ENCODE measurements at regions not wholly inside any gene's neighbourhood (a gene's known extent, or its start where the extent isn't known, plus 50 kb on each side); places are given as distances from the start of the nearest gene placed in this dataset.

- in situ Hi-C loops (cut with HindIII; ENCODE audit: low sequenced_read_pairs) = loop anchor here (25.0 kb wide), 1 partner anchor 808 kb away; no protein-coding TSS in a partner anchor
Measured at GRCh38 chr14:53529519-53529918, 376.4 kb upstream of the DDHD1 start.

- in situ Hi-C loops (cut with HindIII; ENCODE audit: low sequenced_read_pairs) = loop anchor here (25.0 kb wide), 1 partner anchor 809 kb away; no protein-coding TSS in a partner anchor
Measured at GRCh38 chr14:53528185-53528671, 375.1 kb upstream of the DDHD1 start.

GRCh38 chr14:53526200-53526599, 373.1 kb upstream of the DDHD1 start:
- in situ Hi-C loops (cut with HindIII; ENCODE audit: low sequenced_read_pairs) = loop anchor here (25.0 kb wide), 1 partner anchor 811 kb away; no protein-coding TSS in a partner anchor

DNA sequence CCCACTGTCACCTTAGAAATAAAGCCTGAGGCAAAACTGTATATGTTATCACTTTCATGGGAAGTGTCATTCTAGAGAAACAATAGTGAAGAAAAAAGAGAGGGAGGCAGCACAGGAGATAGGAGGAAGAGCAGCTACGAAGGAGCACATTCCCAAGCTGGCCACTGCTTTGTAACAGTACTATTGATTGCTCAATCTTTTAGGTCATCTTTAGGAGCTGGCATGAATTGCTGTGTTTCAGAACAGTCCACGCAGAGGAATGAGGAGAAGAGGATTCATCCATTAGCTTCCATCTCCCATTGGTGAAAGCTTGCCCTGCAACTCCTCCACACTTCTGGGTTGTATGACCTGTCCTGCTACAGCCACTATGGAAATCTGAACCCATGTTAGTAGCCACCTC, 372.5 kb upstream of the DDHD1 start:
- in situ Hi-C loops (cut with HindIII; ENCODE audit: low sequenced_read_pairs) = loop anchor here (25.0 kb wide), 1 partner anchor 812 kb away; no protein-coding TSS in a partner anchor

DNA sequence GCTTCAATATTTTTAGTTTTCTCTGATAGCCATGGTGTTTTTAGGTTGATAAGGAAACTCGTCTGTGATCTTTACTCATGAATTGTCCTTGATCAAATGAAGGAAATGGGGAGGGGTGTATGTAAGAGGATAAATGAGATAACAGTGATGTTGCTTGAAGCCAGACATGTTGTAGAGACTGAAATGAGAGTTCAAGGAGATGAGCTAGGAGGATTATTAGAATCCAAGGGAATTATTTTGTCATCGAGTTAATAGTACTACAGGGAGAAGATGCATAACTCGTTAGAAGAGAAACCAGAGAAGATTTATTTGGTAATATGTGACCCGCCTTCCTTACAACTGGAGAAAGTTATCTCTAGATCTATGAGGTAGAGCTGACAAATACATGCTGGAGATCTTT, 371.3 kb upstream of the DDHD1 start:
- in situ Hi-C loops (cut with HindIII; ENCODE audit: low sequenced_read_pairs) = no loop called here

DNA sequence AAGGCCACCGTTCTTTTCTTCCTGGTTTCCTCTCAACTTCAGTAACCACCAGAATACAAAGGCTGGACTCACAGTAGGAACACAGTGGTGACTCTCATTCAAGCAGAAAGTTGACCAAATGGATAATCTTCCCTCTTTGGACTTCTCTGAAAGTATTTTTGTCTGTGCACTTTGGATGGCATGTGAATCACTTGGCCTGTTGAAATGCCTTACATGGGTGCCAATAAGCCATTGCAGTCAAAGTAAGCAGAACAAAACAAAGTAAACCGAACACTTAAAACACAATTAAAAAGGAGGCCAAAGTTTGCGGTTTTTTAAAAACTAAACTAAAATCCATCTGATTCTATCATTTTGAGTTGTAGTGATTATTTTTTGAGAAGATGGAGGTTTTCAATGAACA, 370.1 kb upstream of the DDHD1 start:
- in situ Hi-C loops (cut with HindIII; ENCODE audit: low sequenced_read_pairs) = no loop called here

DNA sequence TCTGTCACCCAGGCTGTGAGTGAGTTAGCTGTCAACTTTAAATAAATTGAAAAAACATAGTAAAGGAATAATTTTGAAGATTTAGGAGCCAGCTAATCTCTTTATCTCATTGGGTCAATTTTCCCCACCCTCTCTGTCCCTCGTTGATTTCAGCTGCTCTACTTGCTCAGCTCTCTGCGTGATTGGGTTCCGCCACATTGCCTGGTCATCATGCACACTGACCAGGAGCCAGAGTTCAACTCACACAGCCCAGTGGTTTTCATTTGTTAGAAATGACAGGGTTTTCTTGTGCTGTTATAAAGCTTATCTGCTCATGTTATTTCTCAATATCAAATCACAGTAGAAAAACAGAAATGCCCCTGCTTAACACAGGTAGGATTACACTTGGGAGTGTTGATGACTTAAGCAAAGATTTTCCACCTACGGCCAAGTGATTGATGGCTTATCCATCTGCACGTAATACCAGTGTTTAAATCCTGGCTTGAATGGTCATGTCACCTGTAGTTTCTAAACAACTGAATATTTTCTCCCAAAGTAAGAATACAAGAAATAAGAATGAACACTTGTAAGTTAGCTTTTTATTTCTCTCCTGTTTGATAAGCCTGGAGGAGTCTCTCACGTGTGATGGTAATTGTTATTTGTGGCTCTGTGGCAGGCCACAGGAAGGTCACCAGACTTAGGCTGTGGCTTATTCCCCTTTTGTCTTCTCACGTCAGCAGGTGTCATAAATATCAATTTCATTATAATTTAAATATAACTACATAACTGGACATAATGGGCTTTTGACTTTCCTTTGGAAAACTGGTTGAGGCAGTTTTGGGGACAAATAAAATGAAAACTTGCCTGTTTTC, 367.2 kb upstream of the DDHD1 start:
- in situ Hi-C loops (cut with HindIII; ENCODE audit: low sequenced_read_pairs) = no loop called here

- in situ Hi-C loops (cut with HindIII; ENCODE audit: low sequenced_read_pairs) = no loop called here
Measured at GRCh38 chr14:53519137-53519536, 366.0 kb upstream of the DDHD1 start.

DNA sequence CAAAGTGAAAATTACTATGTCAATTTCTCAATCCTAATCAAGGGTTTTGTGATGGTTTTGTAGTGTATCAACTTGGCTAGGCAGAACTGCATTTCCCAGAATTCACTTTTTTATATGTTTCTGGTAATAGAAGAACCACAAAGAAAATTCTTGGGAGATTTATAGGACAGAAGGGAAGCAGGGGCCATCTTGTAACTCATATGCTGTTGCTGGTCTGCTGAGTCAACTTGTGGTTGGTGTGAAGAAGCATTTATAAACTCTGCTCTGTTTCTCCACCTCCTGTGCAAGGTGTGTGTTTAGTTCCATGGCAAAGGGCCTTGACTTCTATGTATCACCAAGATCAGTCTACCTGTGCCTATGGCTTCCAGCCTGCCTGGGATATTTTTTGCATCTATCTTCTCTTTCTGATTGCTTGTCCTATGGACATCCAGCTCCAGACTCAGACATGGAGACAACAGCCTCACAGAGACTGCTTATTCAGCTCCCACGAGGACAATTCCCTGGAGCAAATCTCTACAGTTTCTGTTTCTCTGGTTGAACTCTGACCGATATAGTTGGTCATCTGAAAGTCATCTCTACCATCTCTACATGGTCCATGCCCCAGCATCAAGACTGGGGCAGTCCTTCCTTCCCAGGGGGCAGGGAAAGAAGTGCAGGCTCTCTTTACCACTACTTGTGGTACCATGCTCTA, 364.3 kb upstream of the DDHD1 start:
- in situ Hi-C loops (cut with HindIII; ENCODE audit: low sequenced_read_pairs) = no loop called here

DNA sequence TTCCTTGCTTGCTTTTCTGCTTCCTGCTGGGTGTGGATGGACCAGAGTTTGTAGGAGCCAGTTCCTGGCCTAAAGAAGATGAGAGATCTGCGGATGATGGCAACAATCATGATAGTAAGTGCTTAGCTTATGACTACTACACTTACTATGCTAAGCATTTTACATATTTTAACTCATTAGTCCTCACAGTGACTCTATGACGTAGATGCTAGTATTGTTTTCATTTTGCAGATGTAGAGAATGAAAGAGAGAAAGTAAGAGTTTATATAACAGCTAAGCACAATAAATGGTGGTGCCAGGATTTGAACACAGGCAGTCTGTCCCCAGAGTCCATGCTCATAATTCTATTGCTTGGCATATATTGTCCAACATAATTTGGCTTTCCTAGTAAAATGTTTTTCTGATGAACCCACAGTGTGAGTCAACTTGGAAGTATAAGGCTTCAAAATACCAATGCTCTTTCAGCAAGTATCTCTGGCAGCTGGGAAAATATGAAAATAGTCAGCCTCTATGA, 363.2 kb upstream of the DDHD1 start:
- in situ Hi-C loops (cut with HindIII; ENCODE audit: low sequenced_read_pairs) = no loop called here

DNA sequence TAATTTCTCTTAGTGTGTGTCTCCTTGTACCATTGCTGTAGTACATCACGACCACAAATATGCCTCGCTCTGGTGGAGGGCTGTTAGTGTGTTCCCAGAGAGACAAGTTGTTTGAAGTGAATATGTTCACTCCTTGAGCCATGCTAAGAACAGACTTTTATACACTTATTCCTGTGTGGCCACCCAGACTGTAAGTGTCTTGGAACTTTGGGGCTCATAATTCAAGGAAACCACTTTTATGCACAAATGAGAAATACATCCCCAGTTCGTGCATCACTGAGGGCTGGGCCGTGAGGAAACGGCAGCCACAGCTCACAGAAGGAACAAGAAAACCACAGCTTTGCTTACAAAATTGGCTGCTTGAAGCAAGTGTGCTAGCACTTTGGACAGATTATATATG, 362.2 kb upstream of the DDHD1 start:
- in situ Hi-C loops (cut with HindIII; ENCODE audit: low sequenced_read_pairs) = no loop called here

- in situ Hi-C loops (cut with HindIII; ENCODE audit: low sequenced_read_pairs) = no loop called here
Measured at GRCh38 chr14:53514197-53514596, 361.1 kb upstream of the DDHD1 start.

DNA sequence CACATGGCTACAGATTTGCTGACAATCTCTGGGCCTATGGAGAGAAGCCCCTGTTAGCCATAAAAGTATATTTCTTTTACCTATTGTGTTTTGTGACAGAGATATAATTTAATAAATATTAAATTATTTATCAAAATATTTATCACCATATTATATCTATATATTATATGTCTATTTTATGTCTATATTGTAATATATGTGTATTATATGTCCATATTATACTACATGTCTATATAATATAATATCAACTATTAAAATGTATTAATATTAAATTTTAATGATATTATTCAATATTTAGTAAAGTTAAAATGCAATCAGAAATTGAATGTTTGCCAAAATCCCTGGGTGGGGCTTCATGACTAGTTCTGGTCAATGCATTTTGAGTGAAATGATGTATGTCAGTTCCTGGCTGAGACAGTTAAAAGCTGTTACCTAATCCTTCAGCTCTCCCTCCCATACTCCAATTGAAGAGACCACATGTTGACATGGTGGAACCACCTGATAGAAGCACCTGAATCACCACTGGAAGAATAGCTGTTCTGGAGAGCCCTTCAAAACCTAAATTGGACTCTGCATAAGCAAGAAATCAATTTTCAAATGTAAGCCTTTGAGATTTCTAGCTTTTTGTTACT, 357.3 kb upstream of the DDHD1 start:
- in situ Hi-C loops (cut with HindIII; ENCODE audit: low sequenced_read_pairs) = no loop called here

- in situ Hi-C loops (cut with HindIII; ENCODE audit: low sequenced_read_pairs) = no loop called here
Measured at GRCh38 chr14:53509276-53510244, 356.4 kb upstream of the DDHD1 start.

DNA sequence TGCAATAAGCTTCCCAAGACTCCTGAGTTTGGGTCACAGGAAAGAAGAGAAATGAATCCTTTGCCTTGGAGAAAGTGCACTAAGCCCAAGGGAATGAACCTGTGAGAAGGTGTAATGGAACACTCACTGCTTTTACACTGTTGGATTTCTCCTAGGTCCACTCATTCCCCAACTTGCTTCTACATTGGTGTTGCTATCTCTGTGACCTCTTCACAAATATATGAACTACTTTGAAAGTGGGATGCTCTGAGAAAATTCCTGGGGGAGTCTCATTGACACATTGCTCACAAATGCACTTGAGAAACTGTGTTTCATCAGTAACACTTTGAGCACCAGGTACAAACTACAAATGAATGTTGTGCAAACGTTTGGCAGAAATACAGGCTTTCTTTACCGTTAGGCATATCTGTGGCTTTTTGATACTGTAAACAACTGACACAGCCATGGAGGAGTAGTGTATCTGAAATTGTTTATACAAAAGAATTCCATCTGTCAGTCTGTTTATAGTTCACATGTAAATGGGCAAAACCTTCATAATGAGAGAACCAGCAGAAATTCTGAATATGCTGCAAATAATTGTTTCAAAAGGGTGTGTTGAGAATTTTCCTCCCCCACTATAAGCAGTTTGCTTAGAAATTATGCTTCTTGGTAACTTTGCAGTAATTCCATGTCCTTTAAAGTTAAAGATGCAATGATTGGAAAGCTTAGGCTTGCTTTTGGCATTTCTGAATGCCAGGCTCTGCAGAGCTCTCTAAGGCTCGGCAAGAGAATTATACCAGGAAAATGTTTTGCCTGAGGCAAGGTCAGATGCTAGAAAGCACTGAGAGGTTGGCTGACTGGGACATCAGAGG, 348.5 kb upstream of the DDHD1 start:
- in situ Hi-C loops (cut with HindIII; ENCODE audit: low sequenced_read_pairs) = no loop called here

- in situ Hi-C loops (cut with HindIII; ENCODE audit: low sequenced_read_pairs) = no loop called here
Measured at GRCh38 chr14:53500191-53500590, 347.1 kb upstream of the DDHD1 start.

DNA sequence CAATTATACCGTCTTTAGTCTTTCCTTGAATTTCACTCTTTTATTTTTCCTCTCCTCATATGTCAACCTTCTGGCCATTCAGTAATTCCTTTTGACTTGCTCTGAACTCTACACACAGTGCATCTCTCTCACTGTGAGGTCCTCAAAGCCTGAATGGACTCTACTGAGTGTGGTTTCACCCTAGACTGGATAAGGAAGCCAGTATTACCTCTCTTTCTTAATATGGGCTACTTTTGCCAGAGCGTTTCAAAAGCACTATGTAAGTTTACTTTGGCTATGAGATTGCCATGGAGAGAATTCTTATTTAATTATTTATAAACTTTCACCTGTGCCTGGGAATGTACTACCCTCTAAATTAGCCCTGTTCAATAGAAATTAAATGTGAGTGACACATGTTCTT, 343.5 kb upstream of the DDHD1 start:
- in situ Hi-C loops (cut with HindIII; ENCODE audit: low sequenced_read_pairs) = no loop called here

GRCh38 chr14:53495846-53496343, 342.8 kb upstream of the DDHD1 start:
- in situ Hi-C loops (cut with HindIII; ENCODE audit: low sequenced_read_pairs) = no loop called here

- in situ Hi-C loops (cut with HindIII; ENCODE audit: low sequenced_read_pairs) = no loop called here
Measured at GRCh38 chr14:53494587-53494986, 341.5 kb upstream of the DDHD1 start.
